ENCODE measurements at regions not wholly inside any gene's neighbourhood (a gene's known extent, or its start where the extent isn't known, plus 50 kb on each side); places are given as distances from the start of the nearest gene placed in this dataset.

DNA sequence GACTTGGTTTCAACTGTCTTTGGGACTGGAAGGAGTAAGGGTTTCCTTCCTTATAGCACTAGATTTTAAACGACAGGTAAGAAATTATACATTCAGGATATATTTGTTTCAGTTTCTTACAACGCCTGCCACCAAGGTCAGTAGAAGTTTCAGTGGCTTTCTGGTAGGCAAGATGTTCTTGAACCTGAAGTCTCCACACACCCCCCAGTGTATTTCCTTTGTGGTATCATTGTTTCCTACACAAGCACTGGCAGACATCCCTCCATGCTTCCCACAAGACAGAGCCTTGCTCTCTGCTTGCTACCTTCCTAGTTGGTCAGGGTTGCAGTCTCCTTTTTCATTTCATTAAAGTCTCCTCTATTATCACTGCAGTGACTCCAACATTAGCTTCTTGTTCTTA lies 283.1 kb downstream of the FLRT2 start:
- CTCF ChIA-PET = no interaction called here
- Mint-ChIP-seq H3K27me3 (peaks cover 2% of the 10 kb centered on the region), H3K36me3 (ENCODE audit: low read depth) (no peaks in the 10 kb centered on the region), H3K4me1 (peaks cover 8% of the 10 kb centered on the region), H3K9me3 (no peaks in the 10 kb centered on the region), H3K27ac (no peak overlapping the region), H3K4me3 (no peak overlapping the region)
- POLR2A ChIA-PET = no interaction called here
- DNase-seq = no peak

DNA sequence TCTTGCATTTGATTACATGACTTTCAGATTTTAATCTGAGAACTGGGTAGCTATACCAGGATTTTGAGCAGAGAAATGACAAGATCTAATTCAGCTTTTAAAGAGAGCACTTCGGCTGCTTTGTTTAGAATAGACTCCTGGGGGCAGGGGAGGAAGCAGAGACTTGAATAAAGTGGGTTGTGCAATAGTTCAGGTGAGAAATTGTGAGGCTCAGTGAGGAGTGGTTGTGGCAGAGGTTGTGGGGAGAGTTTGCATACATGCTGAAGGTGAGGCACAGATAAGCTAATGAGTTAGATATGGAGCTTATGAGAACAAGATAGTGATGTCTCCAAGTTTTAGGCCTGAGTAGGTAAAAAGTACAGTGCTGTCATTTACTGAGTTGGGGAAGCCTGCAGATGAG lies 281.4 kb downstream of the FLRT2 start:
- H3K4me3 Mint-ChIP-seq = no peak overlapping the region
- CTCF ChIA-PET = interaction anchor here (0.6 kb wide), 1 partner anchor 15 kb away, joined by 3 read pairs; no protein-coding TSS in a partner anchor

DNA sequence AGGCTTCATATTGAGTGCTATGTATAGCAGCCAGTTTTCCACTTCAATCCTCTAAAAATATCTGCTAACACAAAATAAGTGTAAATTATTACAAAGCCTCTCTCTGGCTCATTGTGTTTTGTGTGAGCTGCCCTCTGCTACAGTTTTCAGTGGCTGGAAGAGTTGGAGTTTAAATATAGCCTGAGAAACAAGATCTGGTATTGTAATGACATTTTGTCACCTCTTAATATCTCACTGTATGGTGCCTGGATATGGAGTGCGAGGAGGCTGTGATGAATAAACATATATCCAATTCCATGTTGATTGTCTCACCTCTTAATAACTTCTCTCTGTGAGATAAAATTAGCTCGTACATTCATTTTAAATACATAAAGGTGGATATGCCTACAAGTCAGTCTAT lies 269.7 kb downstream of the FLRT2 start:
- Mint-ChIP-seq H3K36me3 (ENCODE audit: low read depth) (no peaks in the 10 kb centered on the region), H3K9me3 (peaks cover 2% of the 10 kb centered on the region), H3K4me1 (no peaks in the 10 kb centered on the region), H3K27ac (no peak overlapping the region), H3K27me3 (no peaks in the 10 kb centered on the region), H3K4me3 (no peak overlapping the region)
- no peak for DNase-seq
- ChIA-PET POLR2A (no interaction called here), CTCF (no interaction called here)

More for the DNA sequence above, 281.4 kb downstream of the FLRT2 start:
- POLR2A ChIA-PET = no interaction called here
- Mint-ChIP-seq H3K4me1 (peaks cover 8% of the 10 kb centered on the region), H3K9me3 (no peaks in the 10 kb centered on the region), H3K36me3 (ENCODE audit: low read depth) (no peaks in the 10 kb centered on the region), H3K27ac (no peak overlapping the region), H3K27me3 (peaks cover 2% of the 10 kb centered on the region)
- DNase-seq = no peak

DNA sequence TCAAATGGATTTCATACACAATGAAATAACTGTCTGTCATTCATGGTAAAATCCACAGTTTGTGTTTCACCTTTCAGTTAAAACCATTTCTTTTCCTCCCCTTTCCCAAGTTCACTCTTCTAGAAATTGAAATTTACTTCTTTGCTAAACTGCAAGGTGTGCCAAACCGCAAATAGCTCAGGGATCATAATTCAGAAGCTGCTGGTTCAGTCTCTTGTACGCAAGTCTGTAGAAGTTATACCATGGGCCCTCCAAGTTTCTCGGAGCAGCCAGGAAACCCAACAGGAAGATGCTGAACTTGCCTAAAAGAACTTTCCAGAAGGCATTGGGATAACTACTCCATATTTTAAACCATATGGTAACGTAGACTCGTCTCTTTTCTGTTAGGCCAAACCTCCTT lies 268.9 kb downstream of the FLRT2 start:
- CTCF ChIA-PET = no interaction called here
- no peak overlapping the region for H3K4me3 Mint-ChIP-seq
- POLR2A ChIA-PET = no interaction called here

DNA sequence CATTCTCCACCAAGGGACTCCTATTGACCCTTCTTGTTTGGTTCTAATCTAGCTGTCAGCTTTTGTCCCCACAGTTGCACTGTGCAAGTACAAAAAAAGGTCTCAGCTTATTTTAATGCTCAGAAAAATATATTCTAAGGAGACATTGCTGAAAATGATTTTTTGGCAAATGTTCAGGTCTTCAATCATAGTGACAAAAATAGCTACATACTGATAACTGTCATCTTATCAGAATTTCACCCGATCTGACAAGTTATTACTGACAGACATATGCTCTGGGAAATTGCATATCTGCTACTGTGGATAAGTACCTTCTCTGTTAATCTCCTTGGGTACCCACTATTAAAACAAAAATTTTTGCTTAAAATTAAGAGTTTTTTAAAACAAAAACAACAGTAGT lies 263.6 kb downstream of the FLRT2 start:
- Mint-ChIP-seq H3K4me3 (no peak overlapping the region), H3K9me3 (no peaks in the 10 kb centered on the region), H3K36me3 (ENCODE audit: low read depth) (no peaks in the 10 kb centered on the region), H3K4me1 (peaks cover 8% of the 10 kb centered on the region), H3K27me3 (no peaks in the 10 kb centered on the region), H3K27ac (no peak overlapping the region)
- DNase-seq = no peak
- POLR2A ChIA-PET = no interaction called here
- CTCF ChIA-PET = no interaction called here

More for the DNA sequence above, 268.9 kb downstream of the FLRT2 start:
- H3K27me3 Mint-ChIP-seq = no peaks in the 10 kb centered on the region
- DNase-seq = no peak
- no peaks in the 10 kb centered on the region for H3K36me3 Mint-ChIP-seq (ENCODE audit: low read depth)
- no peaks in the 10 kb centered on the region for H3K4me1 Mint-ChIP-seq
- H3K27ac Mint-ChIP-seq = no peak overlapping the region
- peaks cover 2% of the 10 kb centered on the region for H3K9me3 Mint-ChIP-seq

DNA sequence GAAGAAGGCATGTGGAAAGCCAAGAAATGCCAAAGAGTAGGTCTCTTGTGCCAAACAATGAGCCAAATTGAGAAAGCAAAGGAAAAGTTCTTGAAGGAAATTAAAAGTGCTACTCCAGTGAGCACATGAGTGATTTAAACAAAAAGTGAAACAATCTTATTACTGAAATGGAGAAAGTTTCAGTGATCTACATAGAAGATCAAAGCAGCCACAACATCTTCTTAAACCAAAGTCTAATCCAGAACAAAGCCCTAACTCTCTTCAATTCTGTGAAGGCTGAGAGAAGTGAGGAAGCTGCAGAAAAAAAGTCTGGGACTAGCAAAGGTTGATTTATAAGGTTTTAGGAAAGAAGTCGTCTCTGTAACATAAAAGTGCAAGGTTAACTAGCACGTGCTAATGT lies 259.6 kb downstream of the FLRT2 start:
- DNase-seq = no peak
- no peaks in the 10 kb centered on the region for H3K9me3 Mint-ChIP-seq
- no peak overlapping the region for H3K27ac Mint-ChIP-seq
- ChIA-PET CTCF (no interaction called here), POLR2A (no interaction called here)
- H3K4me3 Mint-ChIP-seq = no peak overlapping the region
- H3K27me3 Mint-ChIP-seq = no peaks in the 10 kb centered on the region
- peaks cover 8% of the 10 kb centered on the region for H3K4me1 Mint-ChIP-seq
- no peaks in the 10 kb centered on the region for H3K36me3 Mint-ChIP-seq (ENCODE audit: low read depth)

DNA sequence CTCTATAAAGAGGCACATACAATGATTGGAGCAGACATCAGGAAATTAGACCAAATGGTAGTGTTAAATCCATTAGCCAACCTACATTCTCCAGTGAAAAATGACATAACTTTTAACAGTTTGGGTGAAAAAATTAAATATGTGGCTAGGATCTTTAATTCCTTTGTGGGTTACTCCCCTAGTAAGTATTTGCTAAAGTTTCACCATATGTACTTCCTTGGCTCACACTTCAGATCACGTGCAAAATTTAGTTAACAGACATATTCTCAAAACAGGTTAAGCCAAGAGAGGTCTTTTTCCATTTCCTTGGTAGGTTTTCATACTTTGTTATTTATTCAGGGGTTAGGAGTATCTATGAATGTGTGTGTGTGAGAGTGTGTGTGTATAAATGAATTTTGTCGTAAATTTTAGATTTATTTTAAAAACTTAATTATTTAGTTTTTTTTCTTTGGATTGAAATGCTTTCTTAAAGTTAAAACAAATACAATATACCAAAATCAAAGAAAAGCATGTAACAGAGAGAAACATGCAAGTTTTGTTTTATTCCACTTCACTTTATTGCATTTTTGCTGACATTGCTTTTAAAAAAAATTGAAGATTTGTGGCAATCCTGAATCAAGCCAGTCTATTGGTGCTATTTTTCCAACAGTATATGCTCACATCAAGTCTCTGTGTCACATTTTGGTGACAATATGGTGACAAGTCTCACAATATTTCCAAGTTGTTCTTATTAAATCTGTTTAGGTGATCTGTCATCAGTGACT lies 258.7 kb downstream of the FLRT2 start:
- ChIA-PET POLR2A (no interaction called here), CTCF (no interaction called here)
- no peak for DNase-seq
- Mint-ChIP-seq H3K36me3 (ENCODE audit: low read depth) (no peaks in the 10 kb centered on the region), H3K27me3 (no peaks in the 10 kb centered on the region), H3K4me3 (no peak overlapping the region), H3K9me3 (no peaks in the 10 kb centered on the region), H3K27ac (no peak overlapping the region), H3K4me1 (peaks cover 8% of the 10 kb centered on the region)

DNA sequence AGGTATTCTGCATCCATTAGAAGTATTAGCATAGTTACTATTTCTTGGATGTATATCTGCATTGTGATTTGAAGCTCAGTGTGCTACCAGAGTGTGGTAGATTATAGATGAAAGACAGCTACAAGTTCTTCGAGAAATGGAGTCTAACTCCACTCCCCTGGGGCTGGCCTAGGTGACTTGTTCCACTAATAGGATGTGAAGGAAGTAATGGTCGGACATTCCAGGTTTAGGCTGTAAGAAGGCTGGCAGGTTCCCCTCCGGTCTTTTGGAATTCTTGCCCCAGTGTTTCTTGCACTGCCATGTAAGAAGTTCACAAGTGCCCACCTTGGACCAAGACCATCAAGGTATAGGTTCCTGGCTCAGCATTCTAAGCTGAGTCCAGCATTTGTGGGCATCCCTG lies 236.4 kb downstream of the FLRT2 start:
- DNase-seq = no peak
- ChIA-PET CTCF (no interaction called here), POLR2A (no interaction called here)
- Mint-ChIP-seq H3K27me3 (no peaks in the 10 kb centered on the region), H3K4me1 (no peaks in the 10 kb centered on the region), H3K36me3 (ENCODE audit: low read depth) (no peaks in the 10 kb centered on the region), H3K4me3 (no peak overlapping the region), H3K27ac (no peak overlapping the region), H3K9me3 (no peaks in the 10 kb centered on the region)

DNA sequence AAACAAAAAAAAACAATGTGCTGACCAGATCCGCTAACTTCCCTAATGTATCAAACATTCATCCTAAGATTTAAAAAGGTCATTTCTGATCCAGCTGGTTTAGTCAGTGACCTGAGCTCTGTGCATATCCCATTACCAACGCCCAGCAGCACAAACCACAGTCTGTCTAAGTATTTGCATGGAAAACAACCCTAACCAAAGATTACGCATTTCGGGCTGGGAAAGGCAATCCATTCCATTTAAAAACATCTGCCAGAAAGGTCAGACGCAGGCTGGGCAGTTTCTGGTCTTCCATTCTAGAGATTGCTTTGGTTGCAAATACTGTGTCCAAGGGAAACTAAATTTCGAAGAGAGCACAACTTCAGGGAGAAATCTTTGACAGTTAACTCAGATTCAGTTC lies 234.9 kb downstream of the FLRT2 start:
- ChIA-PET CTCF (no interaction called here), POLR2A (no interaction called here)
- H3K4me3 Mint-ChIP-seq = no peak overlapping the region
- H3K4me1 Mint-ChIP-seq = no peaks in the 10 kb centered on the region
- no peaks in the 10 kb centered on the region for H3K27me3 Mint-ChIP-seq
- H3K36me3 Mint-ChIP-seq (ENCODE audit: low read depth) = no peaks in the 10 kb centered on the region
- no peaks in the 10 kb centered on the region for H3K9me3 Mint-ChIP-seq
- no peak for DNase-seq
- H3K27ac Mint-ChIP-seq = no peak overlapping the region

DNA sequence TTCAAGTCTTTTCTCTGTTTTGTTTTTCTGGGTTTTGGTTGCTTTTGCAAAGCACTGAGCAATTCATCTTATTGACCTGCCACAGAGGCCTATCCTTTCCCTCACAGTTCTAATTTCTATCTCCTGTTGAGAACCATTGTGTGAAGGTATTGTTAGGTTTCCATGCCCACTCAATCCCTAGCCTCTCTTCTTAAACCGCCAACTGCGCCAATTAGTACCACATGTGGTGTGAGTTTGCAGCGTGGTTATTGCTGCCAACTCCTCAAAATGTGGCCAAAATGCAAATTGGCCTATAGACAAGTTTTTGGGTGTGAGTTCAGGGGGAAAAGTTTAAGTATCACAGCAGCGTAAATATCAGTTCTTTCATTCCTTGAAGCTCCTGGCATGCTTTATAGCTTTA lies 232.6 kb downstream of the FLRT2 start:
- ChIA-PET POLR2A (no interaction called here), CTCF (no interaction called here)
- Mint-ChIP-seq H3K4me3 (no peak overlapping the region), H3K27me3 (no peaks in the 10 kb centered on the region), H3K9me3 (peaks cover 2% of the 10 kb centered on the region), H3K36me3 (ENCODE audit: low read depth) (no peaks in the 10 kb centered on the region), H3K4me1 (no peaks in the 10 kb centered on the region), H3K27ac (no peak overlapping the region)
- DNase-seq = no peak

DNA sequence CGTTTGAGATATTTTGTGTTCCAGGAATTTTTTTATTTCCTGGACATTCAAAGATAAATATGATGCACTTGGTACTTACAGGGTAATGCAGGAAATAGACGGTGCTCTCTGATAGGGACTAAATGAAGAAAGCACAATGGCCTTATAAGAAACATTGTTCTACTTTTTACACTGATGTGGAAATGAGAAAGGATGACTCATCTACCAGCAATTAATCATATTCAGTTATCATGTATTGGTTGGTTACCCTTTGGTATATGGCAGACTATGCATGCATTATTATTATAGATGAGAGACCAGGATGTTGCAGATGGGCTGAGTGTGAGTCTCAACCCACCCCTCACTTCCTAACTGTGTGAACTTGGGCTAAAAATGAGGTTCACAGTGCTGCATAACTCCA lies 222.2 kb downstream of the FLRT2 start:
- Mint-ChIP-seq H3K4me3 (no peak overlapping the region), H3K9me3 (peaks cover 3% of the 10 kb centered on the region), H3K4me1 (no peaks in the 10 kb centered on the region), H3K27ac (no peak overlapping the region), H3K27me3 (no peaks in the 10 kb centered on the region), H3K36me3 (ENCODE audit: low read depth) (no peaks in the 10 kb centered on the region)
- DNase-seq = no peak
- POLR2A ChIA-PET = no interaction called here
- CTCF ChIA-PET = no interaction called here

DNA sequence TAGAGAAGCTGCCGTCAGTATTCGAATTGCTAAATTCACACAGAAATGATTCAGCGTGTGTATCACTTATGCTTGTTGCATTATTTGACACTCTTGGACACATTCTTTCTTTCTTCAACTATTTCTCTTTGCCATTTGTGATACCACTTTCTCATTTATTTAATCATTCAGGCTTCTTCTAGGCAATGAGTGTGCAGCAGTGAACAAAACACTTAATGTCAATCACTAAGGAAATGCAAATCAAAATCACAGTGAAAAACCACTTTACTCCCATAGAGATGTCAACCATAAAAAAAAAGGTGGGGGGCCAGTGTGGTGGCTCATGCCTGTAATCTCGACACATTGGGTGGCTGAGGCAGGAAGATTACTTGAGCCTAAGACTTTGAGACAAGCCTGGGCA lies 214.6 kb downstream of the FLRT2 start:
- no peak for DNase-seq
- H3K4me1 Mint-ChIP-seq = no peaks in the 10 kb centered on the region
- H3K36me3 Mint-ChIP-seq (ENCODE audit: low read depth) = no peaks in the 10 kb centered on the region
- H3K27ac Mint-ChIP-seq = no peak overlapping the region
- no peaks in the 10 kb centered on the region for H3K27me3 Mint-ChIP-seq
- CTCF ChIA-PET = no interaction called here
- no peaks in the 10 kb centered on the region for H3K9me3 Mint-ChIP-seq
- H3K4me3 Mint-ChIP-seq = no peak overlapping the region
- POLR2A ChIA-PET = no interaction called here

DNA sequence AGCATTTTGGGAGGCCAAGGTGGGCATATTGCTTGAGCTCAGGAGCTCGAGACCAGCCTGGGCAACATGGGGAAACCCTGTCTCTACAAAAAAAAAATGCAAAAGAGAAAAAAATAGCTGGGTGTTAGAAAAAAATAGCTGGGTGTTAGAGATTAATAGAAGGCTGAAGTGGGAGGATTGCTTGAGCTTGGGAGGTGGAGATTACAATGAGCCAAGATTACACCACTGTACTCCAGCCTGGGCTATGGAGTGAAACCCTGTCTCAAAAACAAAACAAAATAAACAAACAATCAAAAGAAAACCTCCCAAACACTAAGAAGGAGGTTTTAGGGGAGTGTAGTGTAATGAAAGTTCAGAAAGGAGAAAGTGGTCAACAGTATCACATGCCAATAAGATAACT lies 202.1 kb downstream of the FLRT2 start:
- H3K27me3 Mint-ChIP-seq = no peaks in the 10 kb centered on the region
- H3K9me3 Mint-ChIP-seq = peaks cover 2% of the 10 kb centered on the region
- no peak overlapping the region for H3K27ac Mint-ChIP-seq
- H3K4me1 Mint-ChIP-seq = no peaks in the 10 kb centered on the region
- no peak for DNase-seq
- ChIA-PET POLR2A (no interaction called here), CTCF (interaction anchor here (0.6 kb wide), 1 partner anchor 323 kb away, joined by 3 read pairs; no protein-coding TSS in a partner anchor)
- H3K36me3 Mint-ChIP-seq (ENCODE audit: low read depth) = no peaks in the 10 kb centered on the region
- H3K4me3 Mint-ChIP-seq = no peak overlapping the region

DNA sequence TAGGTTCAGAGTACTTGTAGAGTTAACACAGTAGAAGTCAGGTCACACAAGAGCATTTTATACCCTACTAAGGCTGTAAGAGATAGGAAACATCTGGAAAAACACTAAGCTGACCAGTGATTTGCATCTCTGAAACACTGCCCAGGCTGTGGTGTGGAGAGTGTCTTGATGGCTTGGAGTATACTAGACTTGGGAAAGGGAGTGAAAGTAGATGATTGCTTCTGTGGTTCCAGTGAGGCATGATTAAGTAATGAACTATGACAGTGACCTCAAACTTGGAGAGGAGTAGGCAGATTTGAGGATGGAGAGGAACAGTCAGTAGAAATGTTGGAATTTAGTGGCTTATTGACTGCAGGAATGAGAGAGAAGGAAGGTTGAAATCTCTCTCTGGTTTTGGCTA lies 201.2 kb downstream of the FLRT2 start:
- Mint-ChIP-seq H3K9me3 (peaks cover 2% of the 10 kb centered on the region), H3K4me3 (no peak overlapping the region), H3K27me3 (no peaks in the 10 kb centered on the region), H3K27ac (no peak overlapping the region), H3K4me1 (no peaks in the 10 kb centered on the region), H3K36me3 (ENCODE audit: low read depth) (no peaks in the 10 kb centered on the region)
- POLR2A ChIA-PET = no interaction called here
- no peak for DNase-seq
- CTCF ChIA-PET = no interaction called here
